ENCODE measurements at regions not wholly inside any gene's neighbourhood (a gene's known extent, or its start where the extent isn't known, plus 50 kb on each side); places are given as distances from the start of the nearest gene placed in this dataset.
A peak's percentile ranks its signal among the peaks of the same experiment; 100 is the strongest.
"Not testable (repeated sequence)": the region's sequence is repeated elsewhere in the genome, so short reads cannot be mapped to it uniquely, and the experiment has no call there.

DNA sequence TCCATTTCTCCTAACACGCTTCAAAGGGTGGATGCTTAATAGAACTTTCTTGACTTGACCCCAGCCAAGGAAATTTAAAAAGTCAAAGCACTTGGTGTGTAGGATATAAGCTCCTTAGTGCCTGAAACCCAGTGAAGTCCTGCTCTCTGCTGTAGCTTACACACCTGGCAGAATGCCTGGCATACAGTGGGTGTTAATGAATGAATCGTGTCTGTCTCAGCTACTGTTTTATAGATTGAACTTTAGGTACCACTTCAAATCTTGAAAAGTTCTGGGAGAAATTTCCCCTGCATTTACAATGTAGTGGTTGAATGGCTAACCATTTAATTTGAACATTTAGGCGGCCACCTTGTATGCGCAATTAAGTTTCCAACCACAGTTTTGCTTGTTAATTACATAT is 70.5 kb upstream of the ZNF217 start:
- Mint-ChIP-seq H3K27me3 (no peaks in the 10 kb centered on the region), H3K4me1 (ENCODE audit: low read depth) (peaks cover 20% of the 10 kb centered on the region), H3K27ac (no peak overlapping the region), H3K4me3 (ENCODE audit: low read depth) (no peak overlapping the region), H3K9me3 (ENCODE audit: low read depth) (no peaks in the 10 kb centered on the region), H3K36me3 (ENCODE audit: insufficient read depth) (no peaks in the 10 kb centered on the region)
- DNase-seq (ENCODE audit: low spot score, unreplicated experiment) = no peak
- TF ChIP-seq CTCF (IDR thresholded peaks at IDR 0.05; ENCODE audit: unreplicated experiment) = no peak

GRCh38 chr20:53663521-53663920 is 69.9 kb upstream of the ZNF217 start:
- not testable (repeated sequence) for DNase-seq (ENCODE audit: low spot score, unreplicated experiment); H3K36me3 Mint-ChIP-seq (ENCODE audit: insufficient read depth); H3K9me3 Mint-ChIP-seq (ENCODE audit: low read depth); H3K4me3 Mint-ChIP-seq (ENCODE audit: low read depth); H3K27me3 Mint-ChIP-seq; H3K27ac Mint-ChIP-seq
- peaks cover 20% of the 10 kb centered on the region for H3K4me1 Mint-ChIP-seq (ENCODE audit: low read depth)

DNA sequence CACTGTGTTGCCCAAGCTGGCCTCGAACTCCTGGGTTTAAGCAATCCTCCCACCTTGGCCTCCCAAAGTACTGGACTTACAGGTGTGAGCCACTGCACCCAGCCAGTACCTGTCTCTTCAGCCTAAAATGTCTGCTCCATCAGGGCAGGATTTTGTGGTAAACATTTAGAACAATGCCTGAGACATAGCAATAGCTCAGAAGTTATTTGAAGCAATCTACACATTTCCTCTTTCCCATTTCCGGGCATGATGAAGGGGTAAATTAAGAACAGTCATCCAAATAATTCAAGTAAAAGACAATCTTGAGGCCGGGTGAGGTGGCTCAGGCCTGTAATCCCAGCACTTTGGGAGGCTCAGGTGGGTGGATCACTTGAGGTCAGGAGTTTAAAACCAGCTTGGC is 69.0 kb upstream of the ZNF217 start:
- Mint-ChIP-seq H3K4me3 (ENCODE audit: low read depth) (no peak overlapping the region), H3K27ac (no peak overlapping the region), H3K4me1 (ENCODE audit: low read depth) (peaks cover 23% of the 10 kb centered on the region), H3K9me3 (ENCODE audit: low read depth) (no peaks in the 10 kb centered on the region), H3K36me3 (ENCODE audit: insufficient read depth) (no peaks in the 10 kb centered on the region), H3K27me3 (no peaks in the 10 kb centered on the region)
- DNase-seq (ENCODE audit: low spot score, unreplicated experiment) = no peak
- TF ChIP-seq CTCF (IDR thresholded peaks at IDR 0.05; ENCODE audit: unreplicated experiment) = no peak

DNA sequence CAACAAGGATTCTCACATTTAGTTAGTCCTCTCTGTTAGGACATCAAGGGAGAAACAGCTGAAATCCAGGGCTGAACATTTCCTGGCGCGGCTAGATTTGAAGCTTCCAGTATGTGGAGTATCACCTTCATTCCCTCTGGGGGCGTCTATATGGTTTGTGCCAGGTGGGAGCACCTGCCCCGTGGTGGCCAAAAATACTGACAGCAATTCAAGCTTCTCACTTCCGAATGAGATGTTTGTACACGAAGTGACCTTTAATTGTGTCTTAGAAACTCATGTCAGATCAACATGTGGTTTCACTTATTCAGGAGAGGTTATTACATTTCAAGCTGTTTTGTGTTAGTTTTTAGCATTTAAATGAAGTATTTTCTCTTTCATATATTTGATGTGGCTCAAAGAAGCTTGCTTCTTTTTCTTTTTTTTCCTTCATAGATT is 67.3 kb upstream of the ZNF217 start:
- Mint-ChIP-seq H3K27ac (peak overlapping the region; percentile 74), H3K4me3 (ENCODE audit: low read depth) (peak overlapping the region; percentile 31), H3K4me1 (ENCODE audit: low read depth) (peaks cover 37% of the 10 kb centered on the region), H3K36me3 (ENCODE audit: insufficient read depth) (no peaks in the 10 kb centered on the region), H3K9me3 (ENCODE audit: low read depth) (no peaks in the 10 kb centered on the region), H3K27me3 (no peaks in the 10 kb centered on the region)
- DNase-seq (ENCODE audit: low spot score, unreplicated experiment) = no peak
- no peak for TF ChIP-seq CTCF (IDR thresholded peaks at IDR 0.05; ENCODE audit: unreplicated experiment)

- Mint-ChIP-seq H3K4me1 (ENCODE audit: low read depth) (peaks cover 39% of the 10 kb centered on the region), H3K27me3 (no peaks in the 10 kb centered on the region), H3K36me3 (ENCODE audit: insufficient read depth) (no peaks in the 10 kb centered on the region), H3K27ac (peak overlapping the region; percentile 41), H3K4me3 (ENCODE audit: low read depth) (peak overlapping the region; percentile 26), H3K9me3 (ENCODE audit: low read depth) (no peaks in the 10 kb centered on the region)
- TF ChIP-seq CTCF (IDR thresholded peaks at IDR 0.05; ENCODE audit: unreplicated experiment) = no peak
- DNase-seq (ENCODE audit: low spot score, unreplicated experiment) = no peak
Measured at GRCh38 chr20:53660078-53660909, 66.7 kb upstream of the ZNF217 start.

- no peak for DNase-seq (ENCODE audit: low spot score, unreplicated experiment)
- H3K9me3 Mint-ChIP-seq (ENCODE audit: low read depth) = no peaks in the 10 kb centered on the region
- no peaks in the 10 kb centered on the region for H3K36me3 Mint-ChIP-seq (ENCODE audit: insufficient read depth)
- no peak overlapping the region for H3K4me3 Mint-ChIP-seq (ENCODE audit: low read depth)
- no peak for TF ChIP-seq CTCF (IDR thresholded peaks at IDR 0.05; ENCODE audit: unreplicated experiment)
- no peak overlapping the region for H3K27ac Mint-ChIP-seq
- peaks cover 38% of the 10 kb centered on the region for H3K4me1 Mint-ChIP-seq (ENCODE audit: low read depth)
- H3K27me3 Mint-ChIP-seq = no peaks in the 10 kb centered on the region
Measured at GRCh38 chr20:53658973-53659372, 65.3 kb upstream of the ZNF217 start.

All from progenitor cell of endocrine pancreas (in vitro differentiated cells).